GM18909 (cell line): ENCODE measurements at regions not wholly inside any gene's neighbourhood (a gene's known extent, or its start where the extent isn't known, plus 50 kb on each side); places are given as distances from the start of the nearest gene placed in this dataset.
"Not testable (repeated sequence)": the region's sequence is repeated elsewhere in the genome, so short reads cannot be mapped to it uniquely, and the experiment has no call there.

ENCODE experiments used
- ATAC-seq: cut with Tn5 transposase; IDR thresholded peaks from one replicate; pipeline ENCODE4 v1.9.1; 2021; ENCODE audit warnings: mild to moderate bottlenecking; ENCODE audit not compliant: unreplicated experiment, poor library complexity

DNA sequence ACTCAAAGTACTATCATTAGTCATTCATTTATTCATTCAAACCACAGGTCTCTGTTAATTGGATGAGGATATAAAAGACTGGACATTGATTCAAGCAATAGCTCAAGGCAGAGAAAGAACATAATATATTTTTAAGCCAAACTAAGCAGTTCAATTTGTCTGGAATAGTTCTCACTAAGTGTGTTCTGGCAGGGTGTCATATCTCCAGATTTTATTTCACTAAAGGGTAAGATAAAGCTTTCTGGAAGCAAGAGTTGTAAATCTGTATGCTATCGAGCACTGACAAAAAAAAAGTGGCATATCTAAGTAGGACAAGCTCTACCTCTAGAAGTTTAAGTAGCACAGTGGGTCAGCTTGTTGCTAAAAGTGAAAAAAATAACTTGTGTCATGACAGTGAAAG lies 375.6 kb downstream of the TUSC1 start:
- ATAC-seq, result no peak

DNA sequence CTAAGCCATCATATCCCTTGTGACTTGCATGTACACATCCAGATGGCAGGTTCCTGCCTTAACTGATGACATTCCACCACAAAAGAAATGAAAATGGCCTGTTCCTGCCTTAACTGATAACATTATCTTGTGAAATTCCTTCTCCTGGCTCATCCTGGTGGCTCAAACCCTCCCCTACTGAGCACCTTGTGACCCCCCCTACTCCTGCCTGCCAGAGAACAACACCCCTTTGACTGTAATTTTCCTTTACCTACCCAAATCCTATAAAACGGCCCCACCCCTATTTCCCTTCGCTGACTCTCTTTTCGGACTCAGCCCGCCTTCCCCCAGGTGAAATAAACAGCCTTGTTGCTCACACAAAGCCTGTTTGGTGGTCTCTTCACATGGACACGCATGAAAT lies 390.0 kb downstream of the TUSC1 start:
- not testable (repeated sequence) for ATAC-seq

- no peak for ATAC-seq
Observed at GRCh38 chr9:25284365-25284764, 393.9 kb downstream of the TUSC1 start.

- no peak for ATAC-seq
Observed at GRCh38 chr9:25282946-25283345, 395.3 kb downstream of the TUSC1 start.

DNA sequence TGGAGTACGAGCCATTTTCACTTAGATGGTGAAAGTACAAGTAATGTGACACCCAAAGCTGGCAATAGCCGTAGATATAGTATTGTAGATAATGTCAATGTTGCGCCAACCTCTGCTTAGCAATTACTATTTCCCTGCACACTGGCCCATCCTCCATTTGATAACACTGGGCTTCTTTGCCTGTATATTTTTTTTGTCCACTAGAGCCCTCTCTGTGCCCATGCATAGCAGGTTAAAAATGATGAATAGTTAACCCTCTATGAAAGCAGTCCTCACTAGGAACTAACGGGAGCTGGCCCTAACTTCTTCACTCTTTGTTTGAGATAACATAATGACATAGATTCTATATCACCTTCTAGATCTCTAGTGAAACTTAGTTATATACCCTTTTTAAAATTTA lies 416.8 kb downstream of the TUSC1 start:
- no peak for ATAC-seq

DNA sequence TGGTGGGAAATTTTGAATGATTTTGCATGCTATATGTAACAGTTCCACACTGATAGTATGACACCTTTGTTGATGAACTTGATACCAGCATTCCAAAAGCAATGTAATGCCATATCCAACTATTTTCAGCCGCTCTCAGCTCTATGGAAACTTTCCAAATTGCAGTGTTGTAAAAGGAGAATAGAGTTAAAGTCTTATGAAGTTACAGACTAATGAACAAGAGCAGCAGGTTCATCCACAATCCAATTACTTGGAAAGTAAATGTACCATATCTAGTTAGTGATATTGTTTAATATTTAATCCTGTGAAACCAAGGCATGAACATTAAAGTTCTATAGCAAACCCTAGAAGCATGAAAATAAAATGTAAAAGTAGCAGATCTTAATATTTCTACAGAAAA lies 418.2 kb downstream of the TUSC1 start:
- ATAC-seq, result no peak

- no peak for ATAC-seq
Observed at GRCh38 chr9:25255216-25255615, 423.0 kb downstream of the TUSC1 start.

- no peak for ATAC-seq
Observed at GRCh38 chr9:25254051-25254450, 424.2 kb downstream of the TUSC1 start.

- no peak for ATAC-seq
Observed at GRCh38 chr9:25241421-25241820, 436.8 kb downstream of the TUSC1 start.

DNA sequence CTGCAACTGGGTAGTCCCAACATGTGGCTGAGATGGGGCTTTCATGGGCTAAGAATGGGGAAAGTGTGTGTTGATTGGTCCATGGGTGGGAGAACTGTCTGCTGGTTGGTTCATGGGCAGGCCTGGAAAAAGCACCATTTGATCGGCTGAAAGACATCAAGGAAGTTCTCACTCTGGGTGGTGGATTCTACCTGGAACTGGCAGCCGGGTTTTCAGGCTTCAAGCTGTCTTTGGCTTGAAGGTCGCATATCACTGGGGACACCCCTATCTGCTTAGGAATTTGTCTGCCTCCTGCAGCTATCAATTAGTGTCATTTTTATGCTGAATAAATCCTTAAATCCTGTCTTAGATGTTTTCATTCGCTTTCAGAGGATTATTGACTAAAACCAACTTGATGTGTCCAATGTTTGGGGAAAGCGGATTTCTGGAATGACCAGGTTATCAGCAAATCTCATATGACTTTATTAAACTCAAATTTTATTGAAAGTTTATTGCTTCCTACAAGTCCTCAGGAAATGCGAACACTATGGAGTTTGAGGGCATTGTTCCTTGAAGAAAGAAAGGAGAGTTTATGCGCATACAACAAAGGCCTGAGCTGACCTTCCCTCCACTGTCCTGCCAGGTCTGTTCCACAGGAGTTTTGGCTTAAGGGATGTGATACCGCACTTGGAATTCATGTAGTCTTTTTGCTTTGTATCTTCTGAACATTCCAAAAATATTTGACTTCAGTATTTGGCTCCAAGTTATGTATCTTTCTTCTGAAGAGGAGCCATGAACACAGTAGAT lies 451.1 kb downstream of the TUSC1 start:
- ATAC-seq, result no peak

DNA sequence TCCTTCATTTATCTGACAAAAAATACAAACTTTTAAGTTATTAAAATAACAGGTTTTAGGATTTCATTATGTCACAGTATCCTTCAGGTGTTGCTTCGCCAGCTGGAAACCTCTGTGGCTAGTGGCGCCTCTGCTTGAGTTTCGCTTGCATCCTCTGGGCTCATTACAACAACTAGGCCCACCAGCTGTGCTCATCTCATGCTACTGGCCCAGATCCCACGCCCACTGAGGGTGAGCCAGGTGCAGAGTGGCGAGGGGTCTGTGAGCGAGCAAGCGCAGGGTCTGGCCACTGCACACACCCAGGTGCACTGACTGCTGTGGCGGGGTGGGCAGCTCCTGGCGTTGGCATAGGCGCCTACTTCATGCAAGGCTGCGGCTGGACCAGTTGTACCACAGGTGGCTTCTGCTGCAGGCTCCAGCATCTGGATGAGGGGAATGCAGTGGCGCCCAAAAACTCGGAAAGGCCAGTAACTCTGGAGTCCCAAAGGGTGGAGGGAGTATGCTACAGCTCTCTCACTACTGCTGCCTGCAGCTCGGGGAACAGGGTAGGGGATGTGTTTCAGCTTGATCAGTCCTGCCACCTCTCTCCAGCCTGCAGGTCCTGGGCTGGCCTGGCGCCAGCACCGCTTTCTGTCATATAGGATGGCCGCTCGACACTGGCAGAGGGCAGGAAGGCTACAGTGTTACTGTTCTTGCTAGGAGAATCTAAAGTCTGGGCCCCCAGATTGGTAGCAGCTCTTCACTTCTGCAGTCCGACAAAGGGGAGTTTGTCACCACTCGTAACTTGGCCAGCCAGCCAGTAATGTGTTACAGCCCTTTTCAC lies 452.1 kb downstream of the TUSC1 start:
- ATAC-seq, result no peak

GRCh38 chr9:25224996-25225395 lies 453.2 kb downstream of the TUSC1 start:
- ATAC-seq, result no peak

DNA sequence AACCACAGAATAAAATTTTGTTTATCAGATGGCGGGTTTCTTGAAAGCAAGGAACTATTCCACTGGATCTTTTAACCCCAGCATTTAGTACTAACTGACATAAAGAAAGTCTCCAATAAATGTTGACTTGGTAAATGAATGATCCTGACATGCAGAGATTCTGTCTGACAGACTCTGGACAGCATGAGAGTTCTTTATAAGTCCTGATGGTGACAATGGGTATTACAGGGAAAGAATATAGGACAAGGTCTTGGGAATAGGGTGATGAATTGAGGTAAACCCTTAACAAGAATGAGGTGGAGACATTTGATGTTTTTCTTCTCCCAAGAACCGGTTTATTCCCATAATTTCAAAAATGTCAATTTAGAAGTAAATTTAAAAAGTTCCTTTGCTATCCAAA lies 453.9 kb downstream of the TUSC1 start:
- no peak for ATAC-seq

- no peak for ATAC-seq
Observed at GRCh38 chr9:25212361-25212760, 465.9 kb downstream of the TUSC1 start.

- ATAC-seq, result no peak
Observed at GRCh38 chr9:25207402-25208195, 470.6 kb downstream of the TUSC1 start.

- no peak for ATAC-seq
Observed at GRCh38 chr9:25206027-25206426, 472.2 kb downstream of the TUSC1 start.

DNA sequence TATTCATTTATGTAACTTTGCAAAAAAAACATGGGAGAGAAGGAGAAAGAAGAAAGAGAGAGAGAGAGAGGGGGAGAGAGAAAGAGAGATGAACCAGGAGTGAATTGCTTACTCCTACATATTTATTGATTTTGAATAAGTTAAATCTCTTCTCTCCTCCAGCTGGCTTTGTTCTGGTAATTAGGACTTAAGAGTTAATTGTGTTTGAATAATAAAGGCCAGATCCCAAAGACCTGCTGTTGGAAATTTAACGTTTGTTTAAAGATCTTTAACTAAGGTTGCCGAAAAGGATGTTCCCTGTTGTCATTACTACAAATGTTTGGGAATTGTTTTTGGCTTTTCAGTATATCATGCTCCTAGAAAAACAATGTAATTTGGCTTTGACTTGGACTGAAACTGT lies 473.0 kb downstream of the TUSC1 start:
- no peak for ATAC-seq

DNA sequence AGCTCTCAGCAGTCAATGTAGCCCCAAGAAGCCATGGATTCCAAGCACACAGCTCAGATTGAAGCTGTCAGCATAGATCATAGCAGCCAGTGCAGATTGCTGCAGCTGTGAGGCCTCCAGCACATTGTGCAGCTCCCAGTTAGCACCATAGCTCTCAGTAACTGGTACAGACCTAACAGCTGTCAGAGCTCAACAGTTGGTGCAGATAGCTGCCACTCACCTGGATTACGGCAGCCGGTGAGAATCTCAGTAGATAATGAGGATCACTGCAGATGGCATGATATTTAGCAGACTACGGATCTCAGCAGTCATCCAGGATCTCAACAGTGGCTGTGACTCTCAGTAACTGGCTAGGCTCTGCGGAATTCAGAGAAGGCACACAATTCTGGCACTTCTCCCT lies 500.4 kb downstream of the TUSC1 start:
- no peak for ATAC-seq

DNA sequence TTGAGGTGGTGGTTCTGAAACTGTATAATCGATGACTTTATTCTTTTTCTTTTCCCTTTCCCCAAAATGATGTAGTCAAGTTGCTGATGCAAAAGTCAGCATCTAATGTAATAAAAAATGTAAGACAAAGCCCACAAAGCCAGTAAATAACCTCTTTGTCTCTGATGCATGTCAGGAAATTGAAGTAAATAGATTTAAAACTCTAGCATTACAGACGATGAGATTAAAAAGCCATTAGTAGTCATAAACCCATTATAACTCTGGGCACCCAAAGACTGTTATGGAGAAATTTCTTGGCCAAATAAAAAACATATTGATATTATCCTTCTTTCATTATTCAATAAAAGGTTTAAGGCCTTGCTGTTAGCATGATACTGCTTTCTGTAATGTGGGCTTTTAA lies 548.7 kb downstream of the TUSC1 start:
- ATAC-seq, result no peak

DNA sequence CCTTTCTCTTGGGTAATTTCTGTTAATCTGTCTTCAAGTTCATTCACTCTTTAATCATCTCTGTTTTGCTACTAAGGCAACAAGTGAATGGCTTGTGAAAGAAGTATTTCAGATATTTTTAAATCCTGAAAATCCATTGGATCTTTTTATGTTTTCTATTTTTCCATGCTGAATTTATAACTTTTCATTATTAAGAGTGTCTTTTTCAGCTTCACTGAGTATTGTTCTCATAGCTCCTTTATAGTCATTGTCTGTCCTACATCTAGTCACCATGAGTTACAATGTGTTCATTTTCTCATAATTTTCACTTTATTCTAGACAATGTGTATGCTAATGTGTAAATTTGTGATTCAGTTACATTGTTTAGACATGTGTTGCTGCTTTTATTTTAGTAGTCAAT lies 556.4 kb downstream of the TUSC1 start:
- no peak for ATAC-seq

GRCh38 chr9:25119041-25119440 lies 559.2 kb downstream of the TUSC1 start:
- ATAC-seq, result no peak
